8988T (cell line): ENCODE measurements at regions not wholly inside any gene's neighbourhood (a gene's known extent, or its start where the extent isn't known, plus 50 kb on each side); places are given as distances from the start of the nearest gene placed in this dataset.
"Not testable (repeated sequence)": the region's sequence is repeated elsewhere in the genome, so short reads cannot be mapped to it uniquely, and the experiment has no call there.

Experiments
- DNase-seq: peaks from one replicate; pipeline ENCODE4 v3.0.0; 2011

GRCh38 chr17:33910200-33910857 is 344.8 kb upstream of the CCL2 start:
- DNase-seq = no peak

DNA sequence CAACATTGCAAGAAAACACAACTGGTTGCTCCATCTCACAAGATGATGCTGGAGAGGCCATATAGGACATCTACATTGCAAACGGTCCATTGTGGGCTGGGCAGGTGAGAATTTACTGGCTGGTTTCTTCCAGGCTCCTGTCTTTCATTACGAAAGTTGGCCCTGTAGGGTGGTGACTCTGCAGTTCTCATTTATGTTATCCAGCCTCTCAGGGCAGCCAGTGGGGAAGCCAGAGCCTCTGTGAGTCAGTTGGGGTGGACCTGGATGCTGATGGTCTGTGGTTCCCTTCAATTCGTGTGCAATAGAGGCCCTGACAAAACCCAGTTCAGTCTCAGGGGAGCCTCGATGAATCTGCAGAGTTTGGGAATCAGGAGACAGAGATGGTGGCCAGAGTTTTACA is 341.0 kb upstream of the CCL2 start:
- no peak for DNase-seq

GRCh38 chr17:33922971-33923370 is 332.1 kb upstream of the CCL2 start:
- DNase-seq = no peak

DNA sequence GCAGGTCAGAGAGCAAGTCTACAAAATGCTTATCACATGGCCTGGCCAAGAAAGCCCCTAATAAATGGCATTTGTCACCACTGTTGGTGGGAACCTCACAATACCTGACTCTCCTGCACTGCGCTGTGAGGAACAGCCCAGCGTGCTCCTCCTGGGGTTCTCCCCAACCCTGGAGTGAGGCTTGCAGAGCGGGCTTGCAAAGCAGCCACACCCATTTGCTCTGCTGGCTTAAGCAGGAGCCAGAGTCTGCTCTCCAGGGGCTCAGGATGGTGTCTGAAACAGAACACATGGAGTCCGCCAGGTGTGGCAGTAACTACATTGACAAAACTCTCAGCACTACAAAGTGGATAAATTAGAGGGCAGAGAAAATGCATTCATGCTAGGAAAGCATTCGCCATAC is 331.0 kb upstream of the CCL2 start:
- DNase-seq = no peak

GRCh38 chr17:33925649-33926048 is 329.4 kb upstream of the CCL2 start:
- no peak for DNase-seq

DNA sequence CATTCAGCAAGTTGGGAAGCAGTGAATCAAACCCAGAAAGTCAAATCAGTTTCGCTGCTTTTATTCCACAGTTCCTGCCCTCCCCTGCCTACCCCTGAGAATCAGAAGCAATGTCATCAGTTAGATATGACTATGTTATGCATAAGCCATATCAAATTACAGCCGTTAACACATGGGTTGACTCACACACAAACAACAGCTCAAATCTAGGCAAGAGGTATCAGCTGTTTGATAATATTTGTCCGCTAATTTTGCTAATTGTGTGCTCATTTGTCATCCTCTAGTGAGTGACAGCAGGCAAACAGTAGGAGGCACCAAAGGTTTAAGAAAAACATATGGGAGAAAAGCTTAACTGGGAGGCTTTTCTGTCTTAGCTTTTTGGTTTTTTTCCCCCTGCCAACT is 327.4 kb upstream of the CCL2 start:
- no peak for DNase-seq

- no peak for DNase-seq
Measured at GRCh38 chr17:33929181-33929724, 325.8 kb upstream of the CCL2 start.

DNA sequence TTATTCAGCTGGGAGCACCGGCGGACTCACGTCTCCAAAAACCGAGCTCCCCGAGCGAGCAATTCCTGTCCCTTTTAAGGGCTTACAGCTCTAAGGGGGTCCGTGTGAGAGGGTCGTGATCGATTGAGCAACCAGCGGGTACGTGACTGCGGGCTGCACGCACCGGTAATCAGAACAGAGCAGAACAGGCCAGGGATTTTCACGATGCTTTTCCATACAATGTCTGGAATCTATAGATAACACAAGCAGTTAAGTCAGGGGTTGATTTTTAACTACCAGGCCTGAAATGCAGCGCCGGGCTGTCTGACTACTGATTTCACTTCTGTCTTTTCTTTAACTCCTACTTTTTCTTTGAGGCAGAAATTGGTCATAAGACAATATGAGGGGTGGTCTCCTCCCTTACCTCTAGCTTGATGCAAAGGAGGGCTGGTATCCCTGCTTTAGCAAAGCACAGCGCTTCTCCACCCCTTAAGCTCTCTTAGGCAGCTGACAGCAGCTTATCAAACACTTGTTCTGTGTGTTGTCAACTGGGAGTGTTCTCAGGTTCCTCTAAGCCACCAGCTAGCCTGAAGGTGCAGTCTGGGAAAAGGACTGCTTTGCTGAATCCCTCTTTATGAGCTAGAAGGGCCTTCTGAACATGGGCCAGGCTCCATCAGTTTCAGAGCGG is 323.8 kb upstream of the CCL2 start:
- DNase-seq = not testable (repeated sequence)

DNA sequence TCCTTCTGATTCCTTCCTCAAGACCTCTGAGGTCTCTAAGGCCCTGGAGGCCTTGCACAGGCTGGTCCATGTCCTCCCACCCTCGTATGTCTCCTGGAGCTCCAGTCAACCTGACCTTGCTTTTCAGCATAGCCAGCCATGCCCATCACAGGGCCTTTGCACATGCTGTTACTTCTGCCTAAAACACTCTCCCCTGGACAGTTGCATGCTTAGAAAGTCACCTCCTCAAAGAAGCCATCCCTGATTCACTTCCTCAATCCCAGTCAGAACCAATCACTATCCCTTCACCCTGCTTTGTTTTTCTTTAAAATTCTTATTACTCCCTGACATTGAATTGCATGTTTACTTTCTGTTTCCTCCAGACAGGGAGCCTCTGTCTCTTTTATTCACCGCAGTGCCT is 322.1 kb upstream of the CCL2 start:
- DNase-seq = no peak

DNA sequence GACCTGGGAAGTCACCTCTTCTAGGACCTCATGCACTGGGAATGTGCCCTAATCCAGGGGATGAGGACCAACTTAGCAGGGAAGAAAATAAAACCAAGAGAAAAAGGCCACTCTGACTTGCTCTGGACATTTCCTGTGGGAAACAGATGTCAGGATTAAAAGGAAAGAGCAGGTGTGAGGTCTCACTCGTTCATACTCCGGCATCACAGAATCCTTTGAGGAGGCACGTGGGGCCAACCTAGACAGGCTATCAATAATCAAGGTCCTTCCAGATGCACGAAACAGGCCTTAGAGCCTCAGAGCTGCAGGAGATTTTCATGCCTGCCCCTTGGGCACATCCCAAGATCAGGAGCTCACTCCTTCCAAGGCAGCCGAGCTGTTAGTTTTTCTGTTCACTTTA is 321.5 kb upstream of the CCL2 start:
- DNase-seq = no peak

DNA sequence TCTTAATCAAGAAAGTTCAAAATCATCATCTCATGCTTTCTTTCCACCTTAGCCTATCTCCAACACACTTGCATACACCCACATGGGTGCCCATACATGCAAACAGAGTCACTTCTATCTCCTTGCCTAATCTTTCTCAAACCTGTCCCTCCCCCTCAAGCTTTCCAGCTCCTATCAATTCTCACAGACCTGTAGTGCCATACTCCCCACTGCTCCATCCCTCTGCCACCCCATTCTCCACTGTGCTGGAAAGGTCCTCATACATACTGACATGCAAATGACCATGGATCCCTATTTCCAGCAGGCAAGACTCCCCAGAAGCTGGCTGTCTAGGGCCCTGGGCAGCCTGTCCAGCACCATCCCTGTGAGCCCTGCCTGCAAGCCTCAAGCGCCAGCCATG is 320.4 kb upstream of the CCL2 start:
- DNase-seq = no peak

- DNase-seq = no peak
Measured at GRCh38 chr17:33935822-33936221, 319.3 kb upstream of the CCL2 start.

DNA sequence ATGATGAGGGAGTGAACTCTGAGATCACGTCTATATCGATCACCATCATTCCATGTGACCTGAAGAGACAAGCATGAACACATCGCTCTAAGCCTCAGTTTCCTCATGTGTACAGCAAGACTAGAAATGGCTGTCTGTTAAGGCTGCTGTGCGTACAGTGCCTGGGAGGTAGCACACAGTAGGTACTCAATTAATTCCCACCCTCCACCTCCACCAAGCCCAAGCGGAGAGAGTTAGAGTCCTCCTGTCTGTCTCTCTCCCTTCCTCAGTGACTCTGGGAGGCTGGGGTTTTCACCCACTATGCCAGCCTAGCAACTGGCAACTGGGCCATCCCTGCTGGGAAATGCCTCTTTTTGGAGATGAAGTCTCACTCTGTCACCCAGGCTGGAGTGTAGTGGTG is 318.3 kb upstream of the CCL2 start:
- no peak for DNase-seq

- no peak for DNase-seq
Measured at GRCh38 chr17:33939959-33940358, 315.1 kb upstream of the CCL2 start.

DNA sequence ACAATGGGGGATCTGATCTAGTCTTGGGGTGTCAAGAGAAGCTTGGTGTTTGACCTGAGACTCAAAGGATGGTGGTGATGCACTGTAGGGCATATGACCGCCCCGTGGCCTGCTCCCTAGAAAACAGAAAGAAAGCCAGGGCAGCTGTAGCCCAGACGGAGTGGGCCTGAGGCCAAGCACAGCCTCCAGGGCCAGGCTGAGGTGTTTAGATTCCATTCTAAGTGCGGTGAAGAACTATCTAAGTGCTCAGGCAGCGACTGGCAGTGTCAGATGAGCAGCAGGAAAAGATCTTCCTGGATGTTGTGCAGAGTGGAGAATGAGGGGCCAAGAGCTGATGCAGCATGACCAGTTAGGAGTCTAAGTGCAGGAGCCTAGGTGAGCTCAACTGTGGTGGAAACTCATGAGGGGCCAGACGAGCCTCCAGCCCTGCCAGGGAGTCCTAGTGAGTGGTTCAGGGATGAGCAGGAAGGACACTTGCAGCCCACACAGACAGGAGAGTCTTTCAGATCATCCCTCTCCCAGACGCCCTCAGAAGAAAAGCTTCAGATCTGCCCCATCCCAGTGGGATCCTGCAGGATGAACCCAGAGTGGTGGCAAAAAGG is 314.2 kb upstream of the CCL2 start:
- no peak for DNase-seq

DNA sequence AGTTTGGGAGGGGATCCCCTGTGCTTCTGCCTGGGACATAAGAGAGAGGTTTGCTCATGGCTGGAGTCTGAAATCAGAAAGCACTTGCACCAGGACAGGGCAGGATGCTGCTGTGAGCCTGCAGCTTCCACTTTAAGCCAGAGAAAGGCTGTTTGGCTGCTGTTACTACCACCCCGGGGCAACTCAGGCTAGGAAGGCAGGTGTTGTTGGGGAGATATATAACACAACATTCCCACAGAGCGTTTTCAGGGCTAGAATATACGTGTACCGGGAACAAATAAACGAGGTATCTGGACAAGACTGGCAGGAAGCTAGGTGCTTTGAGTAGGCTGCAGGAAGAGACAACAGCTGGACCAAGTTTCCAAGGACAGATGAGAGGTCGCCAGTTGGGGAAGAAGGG is 313.3 kb upstream of the CCL2 start:
- DNase-seq = no peak

GRCh38 chr17:33942414-33942813 is 312.7 kb upstream of the CCL2 start:
- no peak for DNase-seq

GRCh38 chr17:33944412-33944811 is 310.7 kb upstream of the CCL2 start:
- DNase-seq = no peak

GRCh38 chr17:33944826-33945225 is 310.3 kb upstream of the CCL2 start:
- no peak for DNase-seq

GRCh38 chr17:33945646-33946546 is 309.2 kb upstream of the CCL2 start:
- DNase-seq = no peak

DNA sequence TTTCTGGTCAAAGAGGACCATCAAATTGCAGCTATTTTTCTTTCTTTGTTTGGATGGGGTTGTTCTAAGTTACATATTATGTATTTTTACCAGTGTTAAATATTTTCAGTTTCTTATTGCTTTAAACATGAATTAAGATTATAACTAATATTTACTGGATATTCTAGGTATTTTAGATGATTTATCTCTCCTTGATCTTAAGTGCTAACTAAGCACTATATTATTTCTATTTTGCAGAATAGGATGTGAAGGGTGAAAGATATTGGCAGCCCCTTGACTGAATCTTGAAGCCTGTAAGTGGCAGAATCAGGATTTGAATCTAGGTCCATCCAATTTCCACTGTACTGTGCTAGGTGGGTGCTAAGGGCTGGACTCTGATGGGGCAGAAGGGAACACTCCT is 307.3 kb upstream of the CCL2 start:
- no peak for DNase-seq

DNA sequence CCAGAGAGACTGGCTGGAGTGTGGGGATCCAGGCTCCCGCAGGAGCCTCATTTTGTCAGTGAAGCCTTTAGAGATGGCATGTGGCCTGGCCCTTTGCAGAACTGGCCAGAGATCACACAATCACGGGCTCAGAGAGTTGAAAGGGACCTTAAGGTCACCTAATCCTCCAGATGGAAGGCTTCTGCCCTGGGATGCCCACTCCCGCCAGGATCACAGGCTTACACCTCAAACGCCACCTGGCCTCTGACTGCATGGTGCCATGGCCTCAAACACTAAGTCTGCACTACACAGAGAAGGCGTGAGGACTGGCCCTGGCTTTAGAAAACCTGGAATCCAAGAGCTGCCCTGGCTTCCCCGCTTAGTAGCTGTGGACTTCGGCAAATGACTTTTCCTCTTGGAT is 306.8 kb upstream of the CCL2 start:
- no peak for DNase-seq

- no peak for DNase-seq
Measured at GRCh38 chr17:33949100-33949499, 306.0 kb upstream of the CCL2 start.
